Heart left ventricle (tissue), 13 donors: ENCODE measurements at regions not wholly inside any gene's neighbourhood (a gene's known extent, or its start where the extent isn't known, plus 50 kb on each side); places are given as distances from the start of the nearest gene placed in this dataset.

ENCODE experiments used
- POLR2A ChIP-seq, 2 donors: fragments of 450-650 bp; IDR thresholded peaks; one replicate each; pipeline ENCODE4 v1.6.1; 2017; ENCODE audit warnings: antibody characterized with exemption in 2 of 2, mild to moderate bottlenecking in 2 of 2, moderate library complexity in 2 of 2
- TF ChIP-seq, protein P1 (sequence below), 12 donors: fragments of 200-600 bp; sonication (generic) in 4 of 12; IDR thresholded peaks; one replicate each; pipeline versions ENCODE4 v1.5.0 to v1.8.0; 2018 to 2022; ENCODE audit warnings: antibody characterized with exemption in 12 of 12, mild to moderate bottlenecking in 5 of 12
- donor health status: ischemic (EF 13 %, LVEDD 7.1; RV severe dilation, severe dysfunction).
- donor health status: DM: no; HTN: yes; CAD: no.
- donor health status: DM: no; HTN: no; CAD: no.
- donor health status: ischemic (EF 25% LVEDD 6.9; RV normal size, moderate dysfunction).
- donor health status: ischemic (EF 25% LVEDD 5.7; RV mildly dilated, moderate dysfunction).
- donor health status: ischemic (EF 35%, LVEDD 5.7; RV mildly dilated, moderate dysfunction).
- donor health status: nonischemic (EF 11% LVEDD 7.7; RV severe dilation, severe dysfunction).
- donor health status: DM: yes; HTN: yes; CAD: no.
- donor health status: PGD.
- donor health status: ischemic (EF 29% LVEDD 5.4; RV normal size, mild dysfunction).
- donor health status: nonischemic (EF 23%, LVEDD 6.1; RV moderate dilation, normal function).

DNA sequence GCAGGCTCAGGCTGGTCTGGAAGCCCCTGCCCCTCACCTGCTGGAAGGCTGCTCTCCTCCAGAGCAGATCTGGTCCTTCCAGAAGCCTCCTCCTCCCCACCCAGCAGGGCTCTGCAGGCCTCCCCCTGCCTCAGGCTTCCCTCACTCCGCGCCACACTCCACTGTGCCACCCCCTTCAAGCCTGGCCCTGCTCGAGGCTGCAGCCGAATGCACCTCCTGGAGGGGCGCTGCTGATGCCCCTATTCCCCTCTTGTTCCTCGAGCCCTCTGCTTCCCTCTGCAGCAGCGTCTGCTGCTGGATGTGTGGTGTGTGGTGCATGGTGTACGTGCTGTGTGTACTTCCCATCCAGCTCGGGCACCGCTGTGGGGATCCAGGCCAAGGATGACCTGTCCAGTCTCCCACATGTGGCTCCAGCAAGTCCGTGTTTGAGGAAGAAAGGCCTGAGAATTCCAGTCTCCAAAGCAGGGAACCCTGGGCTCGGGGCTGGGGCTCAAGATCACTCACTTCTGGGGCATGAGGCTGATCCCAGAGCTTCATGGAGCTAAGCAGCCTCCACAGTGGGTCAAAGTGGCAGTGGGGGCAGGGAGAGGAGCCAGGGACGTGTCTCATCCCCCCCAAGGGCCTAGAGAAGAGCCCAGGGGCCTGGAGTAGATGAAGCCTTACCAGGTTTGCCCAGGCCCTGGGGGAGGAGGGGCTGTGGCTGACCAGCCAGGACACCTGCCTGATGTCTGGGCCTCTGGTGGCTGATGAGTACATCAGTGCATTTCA, 136.0 kb upstream of the C14orf180 start:
- no peak for TF ChIP-seq POLR2A (IDR thresholded peaks at IDR 0.05)
- TF ChIP-seq, protein P1, sequence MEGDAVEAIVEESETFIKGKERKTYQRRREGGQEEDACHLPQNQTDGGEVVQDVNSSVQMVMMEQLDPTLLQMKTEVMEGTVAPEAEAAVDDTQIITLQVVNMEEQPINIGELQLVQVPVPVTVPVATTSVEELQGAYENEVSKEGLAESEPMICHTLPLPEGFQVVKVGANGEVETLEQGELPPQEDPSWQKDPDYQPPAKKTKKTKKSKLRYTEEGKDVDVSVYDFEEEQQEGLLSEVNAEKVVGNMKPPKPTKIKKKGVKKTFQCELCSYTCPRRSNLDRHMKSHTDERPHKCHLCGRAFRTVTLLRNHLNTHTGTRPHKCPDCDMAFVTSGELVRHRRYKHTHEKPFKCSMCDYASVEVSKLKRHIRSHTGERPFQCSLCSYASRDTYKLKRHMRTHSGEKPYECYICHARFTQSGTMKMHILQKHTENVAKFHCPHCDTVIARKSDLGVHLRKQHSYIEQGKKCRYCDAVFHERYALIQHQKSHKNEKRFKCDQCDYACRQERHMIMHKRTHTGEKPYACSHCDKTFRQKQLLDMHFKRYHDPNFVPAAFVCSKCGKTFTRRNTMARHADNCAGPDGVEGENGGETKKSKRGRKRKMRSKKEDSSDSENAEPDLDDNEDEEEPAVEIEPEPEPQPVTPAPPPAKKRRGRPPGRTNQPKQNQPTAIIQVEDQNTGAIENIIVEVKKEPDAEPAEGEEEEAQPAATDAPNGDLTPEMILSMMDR (IDR thresholded peaks at IDR 0.05): no peak
